ENCODE measurements at regions not wholly inside any gene's neighbourhood (a gene's known extent, or its start where the extent isn't known, plus 50 kb on each side); places are given as distances from the start of the nearest gene placed in this dataset.
"Not testable (repeated sequence)": the region's sequence is repeated elsewhere in the genome, so short reads cannot be mapped to it uniquely, and the experiment has no call there.

DNA sequence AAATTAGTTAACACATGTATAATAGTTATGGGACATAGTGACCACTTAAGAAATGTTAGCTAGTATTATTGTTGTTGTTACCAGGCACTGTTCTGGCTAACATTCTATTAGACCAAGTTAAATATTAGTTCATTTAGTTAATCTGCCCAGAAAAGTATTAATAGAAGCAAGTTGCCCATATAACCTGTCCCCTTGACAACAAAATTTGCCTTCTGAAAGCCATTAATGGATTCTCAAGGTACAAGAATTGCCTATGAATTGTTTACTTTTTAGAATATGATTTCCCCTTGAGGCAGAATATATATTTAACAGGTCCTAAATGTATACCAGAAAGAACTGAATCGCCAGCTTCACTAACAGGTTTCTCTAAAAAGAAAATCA is 167.3 kb upstream of the TMCC3 start:
- in situ Hi-C loops (cut with HindIII; ENCODE audit: low sequenced_read_pairs), result no loop called here

DNA sequence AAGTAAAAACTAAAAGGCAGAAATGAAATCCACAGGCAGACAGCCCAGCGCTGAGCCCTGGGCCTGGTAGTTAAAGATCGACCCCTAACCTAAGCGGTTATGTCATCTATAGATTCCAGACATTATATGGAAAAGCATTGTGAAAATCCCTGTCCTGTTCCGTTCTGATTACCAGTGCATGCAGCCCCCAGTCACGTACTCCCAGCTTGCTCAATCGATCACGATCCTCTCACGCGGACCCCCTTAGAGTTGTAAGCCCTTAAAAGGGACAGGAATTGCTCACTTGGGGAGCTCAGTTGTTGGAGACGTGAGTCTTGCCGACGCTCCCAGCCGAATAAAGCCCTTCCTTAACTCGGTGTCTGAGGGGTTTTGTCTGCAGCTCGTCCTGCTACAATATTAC is 166.8 kb upstream of the TMCC3 start:
- in situ Hi-C loops (cut with HindIII; ENCODE audit: low sequenced_read_pairs), result not testable (repeated sequence)

DNA sequence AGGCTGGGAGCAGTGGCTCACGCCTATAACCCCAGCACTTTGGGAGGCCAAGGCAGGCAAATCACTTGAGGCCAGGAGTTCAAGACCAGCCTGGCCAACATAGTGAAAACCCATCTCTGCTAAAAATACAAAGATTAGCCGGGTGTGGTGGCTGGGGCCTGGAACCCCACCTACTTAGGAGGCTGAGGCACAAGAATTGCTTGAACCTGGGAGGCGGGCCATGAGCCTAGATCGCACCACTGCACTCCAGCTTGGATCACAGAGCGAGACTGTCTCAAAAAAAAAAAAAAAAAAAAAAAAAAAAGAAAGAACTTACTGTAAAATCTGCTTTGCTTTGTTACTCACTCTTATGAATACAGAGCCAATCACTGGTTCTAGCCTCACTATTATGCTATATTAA is 166.4 kb upstream of the TMCC3 start:
- in situ Hi-C loops (cut with HindIII; ENCODE audit: low sequenced_read_pairs), result not testable (repeated sequence)

DNA sequence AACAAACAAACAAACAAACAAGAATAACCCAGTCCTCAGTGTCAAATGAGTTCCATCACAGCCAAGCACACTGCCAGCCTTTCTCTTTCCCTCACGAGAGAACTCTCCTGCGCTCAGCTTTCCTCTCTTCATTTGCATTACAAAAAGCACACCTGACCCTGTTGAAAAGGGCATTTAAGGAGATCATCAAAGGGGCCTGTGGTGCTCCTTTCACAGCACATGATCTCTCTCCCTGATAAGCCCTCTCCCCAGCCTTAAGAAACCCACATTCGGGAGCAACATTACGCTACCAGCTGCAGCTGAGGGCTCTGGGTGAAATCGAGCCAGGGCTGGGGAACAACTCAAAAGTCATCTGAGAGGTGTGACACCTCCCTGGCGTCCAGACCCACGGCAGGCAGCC is 165.6 kb upstream of the TMCC3 start:
- in situ Hi-C loops (cut with HindIII; ENCODE audit: low sequenced_read_pairs), result no loop called here

DNA sequence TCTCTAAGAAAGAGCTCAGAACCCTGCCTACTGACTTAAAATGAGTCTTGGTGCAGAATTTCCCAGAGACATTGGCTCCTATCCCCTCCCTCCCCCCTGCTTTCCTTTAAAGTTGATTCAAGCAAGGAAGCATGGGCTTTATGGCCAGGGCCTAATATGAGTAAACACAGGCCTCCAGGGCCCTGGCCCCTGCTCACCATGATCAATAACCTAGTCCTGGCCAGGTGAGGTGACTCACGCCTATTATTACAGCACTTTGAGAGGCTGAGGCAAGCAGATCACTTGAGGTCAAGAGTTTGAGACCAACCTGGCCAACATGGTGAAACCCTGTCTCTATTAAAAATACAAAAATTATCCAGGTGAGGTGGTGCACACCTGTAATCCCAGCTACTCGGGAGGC is 165.1 kb upstream of the TMCC3 start:
- in situ Hi-C loops (cut with HindIII; ENCODE audit: low sequenced_read_pairs), result no loop called here

GRCh38 chr12:94813314-94813713 is 163.0 kb upstream of the TMCC3 start:
- in situ Hi-C loops (cut with HindIII; ENCODE audit: low sequenced_read_pairs), result no loop called here

DNA sequence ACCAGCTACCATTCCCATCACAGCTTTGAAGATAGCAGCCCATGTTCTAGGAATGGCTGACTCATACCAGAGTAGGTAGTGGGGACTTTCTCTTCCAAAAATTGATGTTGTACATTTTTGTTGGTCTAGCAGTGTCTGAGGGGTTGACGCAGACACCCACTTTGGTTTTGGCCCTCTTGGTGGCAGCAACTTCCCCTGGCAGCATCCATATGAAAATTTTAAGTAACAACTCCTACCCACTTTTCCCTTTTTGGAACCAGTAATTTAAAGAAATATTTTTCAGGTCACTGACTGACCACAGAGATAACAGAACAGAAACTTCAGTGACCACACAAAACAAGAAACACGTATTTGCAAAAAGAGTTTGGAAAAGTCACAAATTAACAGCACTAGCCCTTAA is 162.0 kb upstream of the TMCC3 start:
- in situ Hi-C loops (cut with HindIII; ENCODE audit: low sequenced_read_pairs), result no loop called here

DNA sequence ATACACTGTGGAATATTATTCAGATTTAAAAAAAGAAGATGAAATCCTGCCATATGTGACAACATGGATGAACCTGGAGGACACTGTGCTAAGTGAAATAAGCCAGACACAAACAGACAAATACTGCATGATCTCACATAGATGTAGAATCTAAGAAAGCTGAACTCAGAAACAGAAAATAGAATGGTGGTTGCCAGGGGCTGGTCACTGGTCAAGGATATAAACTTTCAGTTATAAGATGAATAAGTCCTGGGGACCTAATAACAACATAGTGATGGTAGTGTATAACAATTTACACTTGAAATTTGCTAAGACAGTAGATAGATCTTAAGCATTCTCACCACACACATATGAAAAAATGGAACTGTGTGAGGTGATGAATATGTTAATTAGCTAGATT is 161.3 kb upstream of the TMCC3 start:
- in situ Hi-C loops (cut with HindIII; ENCODE audit: low sequenced_read_pairs), result no loop called here

DNA sequence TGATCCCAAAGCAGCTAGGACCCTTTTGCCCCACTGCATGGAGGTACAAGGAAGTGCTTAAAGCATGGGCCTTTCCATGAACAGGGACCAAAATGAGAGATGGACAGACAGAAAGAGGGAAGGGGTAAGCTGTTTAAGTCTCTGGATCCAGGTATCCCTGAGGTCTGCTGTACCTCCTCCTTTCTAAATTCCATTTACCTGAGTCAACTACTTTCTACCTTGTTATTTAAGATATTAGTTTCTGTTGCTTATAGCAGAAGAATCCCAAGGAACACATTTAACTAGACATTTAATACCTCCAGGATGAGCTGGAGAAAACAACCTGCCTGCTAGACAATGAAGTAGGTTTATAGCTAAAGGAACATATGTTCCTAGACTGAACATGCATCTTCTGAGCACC is 157.6 kb upstream of the TMCC3 start:
- in situ Hi-C loops (cut with HindIII; ENCODE audit: low sequenced_read_pairs), result no loop called here

- in situ Hi-C loops (cut with HindIII; ENCODE audit: low sequenced_read_pairs), result no loop called here
These were observed 156.3 kb upstream of the TMCC3 start for GRCh38 chr12:94806617-94807016.

- in situ Hi-C loops (cut with HindIII; ENCODE audit: low sequenced_read_pairs), result no loop called here
These were observed 155.6 kb upstream of the TMCC3 start for GRCh38 chr12:94805749-94806529.

DNA sequence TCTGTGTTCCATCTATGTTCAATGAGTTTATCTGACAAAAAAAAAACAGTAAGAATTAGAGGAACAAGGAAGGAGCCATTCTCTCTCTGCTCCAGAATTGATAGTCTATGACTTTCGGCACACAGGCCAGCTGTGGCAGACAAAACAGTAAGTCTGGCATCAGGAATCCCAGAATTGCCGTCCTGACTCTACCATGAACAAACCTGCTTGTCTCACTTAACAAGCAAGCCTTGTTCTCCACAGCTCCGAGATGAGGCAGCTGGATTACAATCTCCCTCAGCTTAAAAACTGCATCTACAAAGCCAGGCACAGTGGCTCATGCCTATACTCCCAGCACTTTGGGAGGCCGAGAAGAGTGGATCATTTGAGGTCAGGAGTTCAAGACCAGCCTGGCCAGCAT is 153.6 kb upstream of the TMCC3 start:
- in situ Hi-C loops (cut with HindIII; ENCODE audit: low sequenced_read_pairs), result no loop called here

- in situ Hi-C loops (cut with HindIII; ENCODE audit: low sequenced_read_pairs), result no loop called here
These were observed 152.4 kb upstream of the TMCC3 start for GRCh38 chr12:94802796-94803195.

DNA sequence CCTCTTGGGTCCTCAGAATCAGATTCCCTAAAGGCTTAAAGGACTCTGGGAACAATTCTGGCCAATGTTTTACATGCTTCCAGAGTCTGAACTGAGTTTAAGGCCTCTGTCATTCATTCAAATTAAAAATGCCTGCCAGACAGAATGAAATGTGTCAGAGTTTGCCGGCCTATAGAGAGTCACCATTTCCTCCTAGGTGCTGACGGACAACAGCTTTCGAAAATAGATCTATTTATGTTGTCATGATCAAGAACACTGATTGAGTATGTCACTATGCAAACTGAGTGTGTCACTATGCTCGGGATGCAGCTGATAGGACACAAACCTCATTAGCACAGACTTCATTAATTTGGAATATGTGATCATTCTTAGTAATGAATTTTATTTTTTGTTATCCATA is 151.4 kb upstream of the TMCC3 start:
- in situ Hi-C loops (cut with HindIII; ENCODE audit: low sequenced_read_pairs), result no loop called here

GRCh38 chr12:94799136-94799535 is 148.8 kb upstream of the TMCC3 start:
- in situ Hi-C loops (cut with HindIII; ENCODE audit: low sequenced_read_pairs), result no loop called here

- in situ Hi-C loops (cut with HindIII; ENCODE audit: low sequenced_read_pairs), result no loop called here
These were observed 147.8 kb upstream of the TMCC3 start for GRCh38 chr12:94798113-94798512.

DNA sequence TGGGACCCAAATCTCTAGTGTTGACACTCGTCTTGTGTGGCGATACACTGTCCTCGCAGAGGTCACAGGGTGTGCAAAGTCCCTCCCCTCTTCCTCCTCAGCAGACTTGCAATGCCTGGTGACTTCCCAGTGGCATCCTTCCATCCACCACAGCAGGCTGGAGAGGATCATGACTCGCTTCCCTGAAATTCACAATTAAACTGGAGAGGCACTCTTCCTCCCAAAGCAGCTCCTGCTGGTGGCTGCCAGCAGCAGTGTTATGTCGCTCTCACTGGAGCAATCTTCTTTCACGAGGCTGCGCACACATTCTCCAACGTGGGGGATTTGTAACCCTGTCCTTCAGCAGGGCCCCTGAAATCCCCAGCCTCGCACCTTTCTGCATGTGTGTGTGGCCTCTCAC is 145.2 kb upstream of the TMCC3 start:
- in situ Hi-C loops (cut with HindIII; ENCODE audit: low sequenced_read_pairs), result no loop called here

- in situ Hi-C loops (cut with HindIII; ENCODE audit: low sequenced_read_pairs), result no loop called here
These were observed 144.7 kb upstream of the TMCC3 start for GRCh38 chr12:94795044-94795443.

GRCh38 chr12:94793191-94793595 is 142.8 kb upstream of the TMCC3 start:
- in situ Hi-C loops (cut with HindIII; ENCODE audit: low sequenced_read_pairs), result no loop called here

DNA sequence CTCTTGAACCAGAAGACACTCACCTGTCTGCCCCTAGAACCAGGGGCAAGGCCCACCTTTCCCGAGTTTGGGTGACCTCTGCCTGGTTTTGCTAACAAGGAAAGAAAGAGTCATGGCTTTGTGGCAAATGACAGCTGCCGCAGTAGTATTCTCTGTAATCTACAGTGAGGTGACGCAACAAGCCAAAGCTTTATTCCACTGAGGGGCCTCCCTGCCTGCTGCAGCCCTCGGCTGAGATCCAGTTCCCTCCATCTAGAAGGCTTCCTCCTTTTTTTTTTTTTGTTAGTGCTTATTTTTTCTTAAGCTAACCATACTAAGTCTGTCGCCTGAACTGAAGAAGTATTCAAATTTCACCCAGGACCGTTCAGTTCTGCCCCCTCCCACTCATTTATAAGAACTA is 142.3 kb upstream of the TMCC3 start:
- in situ Hi-C loops (cut with HindIII; ENCODE audit: low sequenced_read_pairs), result no loop called here

DNA sequence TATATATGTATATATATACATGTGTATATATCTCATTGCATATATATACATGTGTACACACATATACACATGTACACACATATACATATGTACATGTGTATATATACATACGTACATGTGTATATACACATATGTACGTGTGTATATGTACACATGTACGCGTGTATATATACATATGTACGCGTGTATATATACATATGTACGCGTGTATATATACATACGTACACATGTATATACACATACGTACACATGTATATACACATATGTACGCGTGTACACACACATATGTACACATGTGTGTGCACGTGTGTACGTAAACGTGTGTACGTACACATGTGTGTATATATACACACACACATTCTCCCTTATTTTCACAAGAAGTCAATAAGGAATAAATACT is 141.6 kb upstream of the TMCC3 start:
- in situ Hi-C loops (cut with HindIII; ENCODE audit: low sequenced_read_pairs), result no loop called here

- in situ Hi-C loops (cut with HindIII; ENCODE audit: low sequenced_read_pairs), result no loop called here
These were observed 140.5 kb upstream of the TMCC3 start for GRCh38 chr12:94790825-94791224.

DNA sequence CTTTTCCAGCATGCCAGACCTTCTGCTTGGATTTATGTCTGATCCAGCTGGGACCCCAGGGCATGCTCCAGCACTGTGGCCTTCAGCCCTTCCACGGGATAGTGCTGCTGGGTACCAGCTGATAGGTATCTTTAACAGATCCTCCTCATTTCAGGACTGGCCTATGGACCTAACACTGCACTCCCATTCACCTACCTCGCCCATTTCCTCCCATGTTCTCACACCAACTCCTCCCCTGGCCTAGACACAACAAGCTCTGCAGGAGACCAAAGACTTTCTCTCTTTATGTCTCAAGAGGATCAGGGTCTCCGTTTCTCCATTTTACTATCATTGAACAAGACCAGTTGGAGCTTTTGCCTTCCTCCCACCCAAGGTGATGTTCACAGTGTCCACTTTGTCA is 140.0 kb upstream of the TMCC3 start:
- in situ Hi-C loops (cut with HindIII; ENCODE audit: low sequenced_read_pairs), result no loop called here
